Testis (tissue), 2 donors: ENCODE measurements at regions not wholly inside any gene's neighbourhood (a gene's known extent, or its start where the extent isn't known, plus 50 kb on each side); places are given as distances from the start of the nearest gene placed in this dataset.

Source experiments
- DNase-seq: peaks from one replicate; pipeline ENCODE4 v3.0.0-alpha.2; 2019
- H3K27ac ChIP-seq, 2 donors: fragments of 200-600 bp; sonication (generic); one replicate each; pipeline ENCODE4 v1.5.1; 2019
- H3K27me3 ChIP-seq: fragments of 200-600 bp; sonication (generic); one replicate; pipeline ENCODE4 v1.5.1; 2019
- H3K36me3 ChIP-seq: fragments of 200-600 bp; sonication (generic); one replicate; pipeline ENCODE4 v1.5.1; 2017; ENCODE audit warnings: low read depth; ENCODE audit errors: missing control alignments
- H3K4me1 ChIP-seq: fragments of 200-600 bp; sonication (generic); one replicate; pipeline ENCODE4 v1.5.1; 2019
- H3K4me3 ChIP-seq, 2 donors: fragments of 200-600 bp; sonication (generic); one replicate each; pipeline ENCODE4 v1.5.1; 2017 to 2019
- H3K9me3 ChIP-seq: fragments of 200-600 bp; sonication (generic); one replicate; pipeline ENCODE4 v1.5.1; 2017
- CTCF ChIP-seq, 3 experiments: fragments of 450-650 bp in 2 of 3; fragments of 200-600 bp in 1 of 3; sonication (generic) in 1 of 3; IDR thresholded peaks; one replicate each; pipeline ENCODE4 v1.5.1; 2016 to 2019; ENCODE audit warnings: antibody characterized with exemption in 3 of 3, mild to moderate bottlenecking in 2 of 3, moderate library complexity in 1 of 3
- POLR2A ChIP-seq: fragments of 450-650 bp; IDR thresholded peaks from one replicate; pipeline ENCODE4 v1.6.1; 2017; ENCODE audit warnings: antibody characterized with exemption, mild to moderate bottlenecking, moderate library complexity
- WGBS, 2 donors: methylation state at CpG; one replicate each; pipeline ENCODE4 v1.1.5; 2018; 5-methylcytosine and 5-hydroxymethylcytosine counted together
- intact Hi-C: fragments of 100-400 bp; cut with DNase I; formaldehyde crosslinking; loops from one replicate; pipeline ENCODE4 v1.15.1; 2023; ENCODE audit warnings: low total_unique reads

- DNase-seq, result no peak
- Histone ChIP-seq H3K36me3 (no peaks in the 10 kb centered on the region), H3K9me3 (no peaks in the 10 kb centered on the region), H3K27ac (no peak overlapping the region), H3K4me1 (no peaks in the 10 kb centered on the region), H3K27me3 (no peaks in the 10 kb centered on the region), H3K4me3 (no peak overlapping the region)
- WGBS, 2 donors, result 60 to 69% methylated on average over 3 of the region's 3 CpGs
- intact Hi-C loops, result no loop called here
- TF ChIP-seq CTCF (IDR thresholded peaks at IDR 0.05) (no peak), POLR2A (no peak)
Measured at GRCh38 chr5:97544240-97544639, 361.2 kb upstream of the RIOK2 start.

- Histone ChIP-seq H3K4me1 (no peaks in the 10 kb centered on the region), H3K27me3 (no peaks in the 10 kb centered on the region), H3K4me3 (no peak overlapping the region), H3K27ac (no peak overlapping the region), H3K36me3 (no peaks in the 10 kb centered on the region), H3K9me3 (no peaks in the 10 kb centered on the region)
- no peak for DNase-seq
- WGBS, 2 donors, result 67 to 68% methylated on average over 5 of the region's 5 CpGs
- TF ChIP-seq CTCF (IDR thresholded peaks at IDR 0.05), result no peak
- TF ChIP-seq POLR2A, result no peak
- intact Hi-C loops, result no loop called here
Measured at GRCh38 chr5:97544678-97545077, 361.6 kb upstream of the RIOK2 start.

- Histone ChIP-seq H3K4me1 (no peaks in the 10 kb centered on the region), H3K27ac (no peak overlapping the region), H3K27me3 (no peaks in the 10 kb centered on the region), H3K9me3 (no peaks in the 10 kb centered on the region), H3K4me3 (no peak overlapping the region), H3K36me3 (no peaks in the 10 kb centered on the region)
- no peak for DNase-seq
- intact Hi-C loops, result no loop called here
- no peak for TF ChIP-seq POLR2A
- no peak for TF ChIP-seq CTCF (IDR thresholded peaks at IDR 0.05)
Measured at GRCh38 chr5:97545446-97545845, 362.4 kb upstream of the RIOK2 start.

- no peak for TF ChIP-seq CTCF (IDR thresholded peaks at IDR 0.05)
- H3K27ac ChIP-seq, result no peak overlapping the region
- no peaks in the 10 kb centered on the region for H3K27me3 ChIP-seq
- WGBS, 2 donors, result 40 to 70% methylated on average over 2 of the region's 2 CpGs
- DNase-seq, result no peak
- no peaks in the 10 kb centered on the region for H3K4me1 ChIP-seq
- H3K36me3 ChIP-seq, result no peaks in the 10 kb centered on the region
- no peak overlapping the region for H3K4me3 ChIP-seq
- intact Hi-C loops, result no loop called here
- H3K9me3 ChIP-seq, result no peaks in the 10 kb centered on the region
Measured at GRCh38 chr5:97545886-97546535, 363.0 kb upstream of the RIOK2 start.

GRCh38 chr5:97547430-97547829 is 364.4 kb upstream of the RIOK2 start:
- no peak overlapping the region for H3K4me3 ChIP-seq
- WGBS, 2 donors, result 87 to 92% methylated on average over 2 of the region's 2 CpGs
- no peaks in the 10 kb centered on the region for H3K9me3 ChIP-seq
- H3K27me3 ChIP-seq, result no peaks in the 10 kb centered on the region
- DNase-seq, result no peak
- H3K36me3 ChIP-seq, result no peaks in the 10 kb centered on the region
- intact Hi-C loops, result no loop called here
- H3K4me1 ChIP-seq, result no peaks in the 10 kb centered on the region
- H3K27ac ChIP-seq, result no peak overlapping the region
- TF ChIP-seq POLR2A (no peak), CTCF (IDR thresholded peaks at IDR 0.05) (no peak)
